CD4-positive, alpha-beta T cell (primary cell): ENCODE measurements at regions not wholly inside any gene's neighbourhood (a gene's known extent, or its start where the extent isn't known, plus 50 kb on each side); places are given as distances from the start of the nearest gene placed in this dataset.

Experiments used
- ATAC-seq: fragments of 200-7000 bp; cut with Tn5 transposase; one replicate; pipeline ENCODE4 v1.10.0; 2022; ENCODE audit warnings: mild to moderate bottlenecking; ENCODE audit not compliant: poor library complexity
- CTCF ChIA-PET: fragments of 350-600 bp; sonication (Branson Sonifier 250); formaldehyde crosslinking; loops from one replicate; lab custom pipeline; 2021; ENCODE audit warnings: antibody characterized with exemption, inconsistent platforms; lab: Charles Lee
- POLR2A ChIA-PET: fragments of 350-600 bp; sonication (Branson Sonifier 250); formaldehyde crosslinking; loops from one replicate; lab custom pipeline; 2021; ENCODE audit warnings: antibody characterized with exemption, inconsistent platforms; lab: Charles Lee
- DNase-seq, 14 experiments: peaks; one replicate each; pipeline ENCODE4 v3.0.0-alpha.2; 2013 to 2020; ENCODE audit warnings: mixed read lengths in 2 of 14
- H3K27ac ChIP-seq, 2 donors: one replicate each; pipeline versions ENCODE4 v1.5.1 to v1.7.0; 2013; ENCODE audit warnings: low read length in 2 of 2, low read depth in 1 of 2, mild to moderate bottlenecking in 1 of 2
- H3K27me3 ChIP-seq, 2 experiments: 1 replicate in 1 of 2; 2 replicates in 1 of 2; pipeline versions ENCODE4 v1.6.1 to v1.7.0; 2013; ENCODE audit warnings: low read length in 2 of 2, control low read depth in 1 of 2, mild to moderate bottlenecking in 1 of 2, moderate library complexity in 1 of 2; ENCODE audit not compliant: insufficient read depth in 2 of 2, control insufficient read depth in 1 of 2
- H3K36me3 ChIP-seq: one replicate; pipeline ENCODE4 v1.6.1; 2013; ENCODE audit warnings: low read length, control low read depth; ENCODE audit not compliant: insufficient read depth
- H3K4me1 ChIP-seq: one replicate; pipeline ENCODE4 v1.6.1; 2013; ENCODE audit warnings: low read length, control low read depth; ENCODE audit not compliant: insufficient read depth
- H3K4me3 ChIP-seq: one replicate; pipeline ENCODE4 v1.5.1; 2013; ENCODE audit warnings: mild to moderate bottlenecking, low read length, moderate library complexity
- H3K9me3 ChIP-seq, 2 experiments: 1 replicate in 1 of 2; 2 replicates in 1 of 2; pipeline versions ENCODE4 v1.6.1 to v1.7.0; 2013; ENCODE audit warnings: low read length in 2 of 2, mild to moderate bottlenecking in 2 of 2, control low read depth in 1 of 2, moderate library complexity in 1 of 2; ENCODE audit not compliant: control insufficient read depth in 1 of 2, insufficient read depth in 1 of 2
- H3K27ac Mint-ChIP-seq: one replicate; pipeline ENCODE4 v1.8.0; 2020; ENCODE audit warnings: mixed read lengths
- H3K27me3 Mint-ChIP-seq: one replicate; pipeline ENCODE4 v1.8.0; 2021; ENCODE audit warnings: mixed read lengths
- H3K36me3 Mint-ChIP-seq: one replicate; pipeline ENCODE4 v1.8.0; 2021; ENCODE audit warnings: low read depth, mixed read lengths
- H3K4me1 Mint-ChIP-seq: one replicate; pipeline ENCODE4 v1.8.0; 2021; ENCODE audit warnings: low read depth, mixed read lengths
- H3K4me3 Mint-ChIP-seq: one replicate; pipeline ENCODE4 v1.8.0; 2020; ENCODE audit warnings: mild to moderate bottlenecking, mixed read lengths
- H3K9me3 Mint-ChIP-seq: one replicate; pipeline ENCODE4 v1.8.0; 2020; ENCODE audit warnings: mixed read lengths
- intact Hi-C, 2 experiments: fragments of 100-400 bp; cut with DNase I in 1 of 2; cut with micrococcal nuclease in 1 of 2; formaldehyde crosslinking; loops; one replicate each; pipeline versions ENCODE4 v1.15.1 to v1.9.0; 2023 to 2025; cut with DNase I, micrococcal nuclease
- TF ChIP-seq, protein P1 (sequence below): fragments of 200-600 bp; IDR thresholded peaks from one replicate; pipeline ENCODE4 v1.8.0; 2022; ENCODE audit warnings: antibody characterized with exemption, mild to moderate bottlenecking

DNA sequence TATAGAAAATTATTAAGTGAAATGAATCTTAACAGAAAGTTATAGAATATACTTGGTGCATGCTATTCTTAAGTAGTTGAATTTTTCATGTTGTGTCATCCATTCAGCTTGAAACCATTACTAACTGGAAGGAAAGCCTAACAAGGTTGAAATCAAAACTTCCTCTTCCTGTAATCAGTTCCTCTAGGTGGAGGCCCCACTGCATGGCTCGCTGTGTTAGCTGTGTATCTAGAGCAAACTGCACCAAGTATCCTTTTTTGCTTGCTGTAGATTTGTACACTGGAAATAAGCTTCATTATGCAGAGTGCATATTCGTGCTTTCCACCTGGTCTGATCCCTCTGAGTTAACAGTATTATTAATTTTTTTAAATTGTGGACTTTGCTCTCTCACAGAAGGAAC is 1146.1 kb downstream of the EFNB2 start:
- H3K27me3 ChIP-seq, result no peaks in the 10 kb centered on the region
- ChIA-PET POLR2A (no interaction called here), CTCF (no interaction called here)
- H3K4me3 ChIP-seq, result no peak overlapping the region
- intact Hi-C loops, result no loop called here
- TF ChIP-seq, protein P1, sequence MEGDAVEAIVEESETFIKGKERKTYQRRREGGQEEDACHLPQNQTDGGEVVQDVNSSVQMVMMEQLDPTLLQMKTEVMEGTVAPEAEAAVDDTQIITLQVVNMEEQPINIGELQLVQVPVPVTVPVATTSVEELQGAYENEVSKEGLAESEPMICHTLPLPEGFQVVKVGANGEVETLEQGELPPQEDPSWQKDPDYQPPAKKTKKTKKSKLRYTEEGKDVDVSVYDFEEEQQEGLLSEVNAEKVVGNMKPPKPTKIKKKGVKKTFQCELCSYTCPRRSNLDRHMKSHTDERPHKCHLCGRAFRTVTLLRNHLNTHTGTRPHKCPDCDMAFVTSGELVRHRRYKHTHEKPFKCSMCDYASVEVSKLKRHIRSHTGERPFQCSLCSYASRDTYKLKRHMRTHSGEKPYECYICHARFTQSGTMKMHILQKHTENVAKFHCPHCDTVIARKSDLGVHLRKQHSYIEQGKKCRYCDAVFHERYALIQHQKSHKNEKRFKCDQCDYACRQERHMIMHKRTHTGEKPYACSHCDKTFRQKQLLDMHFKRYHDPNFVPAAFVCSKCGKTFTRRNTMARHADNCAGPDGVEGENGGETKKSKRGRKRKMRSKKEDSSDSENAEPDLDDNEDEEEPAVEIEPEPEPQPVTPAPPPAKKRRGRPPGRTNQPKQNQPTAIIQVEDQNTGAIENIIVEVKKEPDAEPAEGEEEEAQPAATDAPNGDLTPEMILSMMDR, result no peak
- H3K27me3 Mint-ChIP-seq, result no peaks in the 10 kb centered on the region
- H3K9me3 Mint-ChIP-seq, result no peaks in the 10 kb centered on the region
- H3K36me3 ChIP-seq, result no peaks in the 10 kb centered on the region
- no peak overlapping the region for H3K27ac Mint-ChIP-seq
- DNase-seq (no peak), ATAC-seq (no peak)
- no peaks in the 10 kb centered on the region for H3K4me1 Mint-ChIP-seq
- no peaks in the 10 kb centered on the region for H3K36me3 Mint-ChIP-seq
- no peak overlapping the region for H3K27ac ChIP-seq
- H3K4me1 ChIP-seq, result no peaks in the 10 kb centered on the region
- no peak overlapping the region for H3K4me3 Mint-ChIP-seq
- no peaks in the 10 kb centered on the region for H3K9me3 ChIP-seq

- H3K4me1 ChIP-seq, result no peaks in the 10 kb centered on the region
- TF ChIP-seq, protein P1, result no peak
- no peak overlapping the region for H3K27ac ChIP-seq
- Mint-ChIP-seq H3K9me3 (no peaks in the 10 kb centered on the region), H3K27ac (no peak overlapping the region), H3K27me3 (no peaks in the 10 kb centered on the region), H3K36me3 (no peaks in the 10 kb centered on the region), H3K4me3 (no peak overlapping the region), H3K4me1 (no peaks in the 10 kb centered on the region)
- H3K4me3 ChIP-seq, result no peak overlapping the region
- ATAC-seq (no peak), DNase-seq (no peak)
- intact Hi-C loops, result no loop called here
- no peaks in the 10 kb centered on the region for H3K36me3 ChIP-seq
- CTCF ChIA-PET, result no interaction called here
- no peaks in the 10 kb centered on the region for H3K27me3 ChIP-seq
- POLR2A ChIA-PET, result no interaction called here
- no peaks in the 10 kb centered on the region for H3K9me3 ChIP-seq
These were observed 1158.0 kb downstream of the EFNB2 start for GRCh38 chr13:105377452-105377851.

DNA sequence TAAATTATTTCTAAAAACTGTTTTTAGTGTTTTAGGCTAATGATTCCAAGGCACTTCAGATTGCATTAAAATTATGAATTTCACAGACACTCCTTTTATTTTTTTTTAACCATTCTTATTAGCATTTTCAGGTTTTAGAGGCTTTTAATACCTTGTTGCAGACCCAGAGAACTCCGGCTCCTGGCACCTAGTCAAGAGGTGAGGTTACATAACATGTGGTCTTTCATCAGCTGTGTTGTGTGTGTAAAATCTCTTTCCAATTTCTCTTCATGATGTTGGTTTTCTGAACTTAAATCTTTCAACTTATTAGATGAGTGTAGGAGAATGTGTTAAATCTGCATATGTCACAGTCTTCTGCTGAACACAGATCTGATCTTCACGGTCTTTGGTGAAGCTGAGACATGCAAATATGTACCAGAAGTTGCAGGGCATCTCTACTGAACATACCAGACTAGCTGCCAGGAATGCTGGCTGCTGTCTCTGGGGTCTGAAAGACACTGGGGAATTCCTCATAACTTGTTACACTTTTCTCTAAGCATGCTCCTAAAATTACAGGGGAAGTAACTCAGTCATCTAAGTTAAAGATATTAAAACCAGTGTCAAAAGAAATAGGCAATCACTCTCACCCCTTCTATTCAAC is 1165.3 kb downstream of the EFNB2 start:
- TF ChIP-seq, protein P1, result no peak
- POLR2A ChIA-PET, result no interaction called here
- intact Hi-C loops, result no loop called here
- H3K27me3 Mint-ChIP-seq, result no peaks in the 10 kb centered on the region
- Histone ChIP-seq H3K36me3 (no peaks in the 10 kb centered on the region), H3K4me3 (no peak overlapping the region), H3K9me3 (no peaks in the 10 kb centered on the region), H3K4me1 (no peaks in the 10 kb centered on the region), H3K27ac (no peak overlapping the region), H3K27me3 (no peaks in the 10 kb centered on the region)
- H3K36me3 Mint-ChIP-seq, result no peaks in the 10 kb centered on the region
- CTCF ChIA-PET, result no interaction called here
- no peak overlapping the region for H3K27ac Mint-ChIP-seq
- no peaks in the 10 kb centered on the region for H3K4me1 Mint-ChIP-seq
- DNase-seq (no peak), ATAC-seq (no peak)
- H3K4me3 Mint-ChIP-seq, result no peak overlapping the region
- peaks cover 2% of the 10 kb centered on the region for H3K9me3 Mint-ChIP-seq
